Hypothalamus (tissue), 51 donors: ENCODE measurements at regions not wholly inside any gene's neighbourhood (a gene's known extent, or its start where the extent isn't known, plus 50 kb on each side); places are given as distances from the start of the nearest gene placed in this dataset.
"Not testable (repeated sequence)": the region's sequence is repeated elsewhere in the genome, so short reads cannot be mapped to it uniquely, and the experiment has no call there.

ENCODE experiments used
- DNase-seq, 51 donors: peaks; one replicate each; lab custom pipeline; 2025; lab: John Stamatoyannopoulos, UW

GRCh38 chr14:105920151-105920700, 393.8 kb downstream of the TMEM121 start:
- DNase-seq, result not testable (repeated sequence)

- DNase-seq, result not testable (repeated sequence)
Observed at GRCh38 chr14:105920803-105921755, 394.7 kb downstream of the TMEM121 start.

- not testable (repeated sequence) for DNase-seq
Observed at GRCh38 chr14:105921781-105922180, 395.4 kb downstream of the TMEM121 start.

- not testable (repeated sequence) for DNase-seq
Observed at GRCh38 chr14:105923520-105924191, 397.3 kb downstream of the TMEM121 start.

- no peak for DNase-seq
Observed at GRCh38 chr14:105924951-105925591, 398.7 kb downstream of the TMEM121 start.

- no peak for DNase-seq
Observed at GRCh38 chr14:105925615-105926372, 399.4 kb downstream of the TMEM121 start.

- no peak for DNase-seq
Observed at GRCh38 chr14:105926373-105927095, 400.2 kb downstream of the TMEM121 start.

- no peak for DNase-seq
Observed at GRCh38 chr14:105927096-105928060, 401.0 kb downstream of the TMEM121 start.

- DNase-seq, result not testable (repeated sequence)
Observed at GRCh38 chr14:105928171-105929111, 402.1 kb downstream of the TMEM121 start.

- no peak for DNase-seq
Observed at GRCh38 chr14:105929327-105930081, 403.1 kb downstream of the TMEM121 start.

- no peak for DNase-seq
Observed at GRCh38 chr14:105930572-105930971, 404.2 kb downstream of the TMEM121 start.

- no peak for DNase-seq
Observed at GRCh38 chr14:105931808-105932483, 405.6 kb downstream of the TMEM121 start.

GRCh38 chr14:105933238-105933637, 406.9 kb downstream of the TMEM121 start:
- no peak for DNase-seq

- no peak for DNase-seq
Observed at GRCh38 chr14:105935384-105935783, 409.0 kb downstream of the TMEM121 start.

GRCh38 chr14:105937253-105938054, 411.1 kb downstream of the TMEM121 start:
- DNase-seq, result no peak
